Prostate gland (tissue), 2 donors: ENCODE measurements at regions not wholly inside any gene's neighbourhood (a gene's known extent, or its start where the extent isn't known, plus 50 kb on each side); places are given as distances from the start of the nearest gene placed in this dataset.

ENCODE experiments used
- POLR2A ChIP-seq: fragments of 450-650 bp; IDR thresholded peaks from one replicate; pipeline ENCODE4 v1.6.1; 2016; ENCODE audit warnings: antibody characterized with exemption, mild to moderate bottlenecking
- TF ChIP-seq, protein P1 (sequence below), 4 experiments: fragments of 200-600 bp in 2 of 4; fragments of 450-650 bp in 2 of 4; sonication (generic) in 2 of 4; IDR thresholded peaks; 1 replicate in 3 of 4; 2 replicates in 1 of 4; pipeline ENCODE4 v1.5.1; 2016 to 2019; ENCODE audit warnings: antibody characterized with exemption in 4 of 4, mild to moderate bottlenecking in 2 of 4, moderate library complexity in 2 of 4

- TF ChIP-seq POLR2A = no peak
- TF ChIP-seq, protein P1, sequence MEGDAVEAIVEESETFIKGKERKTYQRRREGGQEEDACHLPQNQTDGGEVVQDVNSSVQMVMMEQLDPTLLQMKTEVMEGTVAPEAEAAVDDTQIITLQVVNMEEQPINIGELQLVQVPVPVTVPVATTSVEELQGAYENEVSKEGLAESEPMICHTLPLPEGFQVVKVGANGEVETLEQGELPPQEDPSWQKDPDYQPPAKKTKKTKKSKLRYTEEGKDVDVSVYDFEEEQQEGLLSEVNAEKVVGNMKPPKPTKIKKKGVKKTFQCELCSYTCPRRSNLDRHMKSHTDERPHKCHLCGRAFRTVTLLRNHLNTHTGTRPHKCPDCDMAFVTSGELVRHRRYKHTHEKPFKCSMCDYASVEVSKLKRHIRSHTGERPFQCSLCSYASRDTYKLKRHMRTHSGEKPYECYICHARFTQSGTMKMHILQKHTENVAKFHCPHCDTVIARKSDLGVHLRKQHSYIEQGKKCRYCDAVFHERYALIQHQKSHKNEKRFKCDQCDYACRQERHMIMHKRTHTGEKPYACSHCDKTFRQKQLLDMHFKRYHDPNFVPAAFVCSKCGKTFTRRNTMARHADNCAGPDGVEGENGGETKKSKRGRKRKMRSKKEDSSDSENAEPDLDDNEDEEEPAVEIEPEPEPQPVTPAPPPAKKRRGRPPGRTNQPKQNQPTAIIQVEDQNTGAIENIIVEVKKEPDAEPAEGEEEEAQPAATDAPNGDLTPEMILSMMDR (IDR thresholded peaks at IDR 0.05) = no peak
Observed at GRCh38 chr3:95418251-95418650, 1355.4 kb downstream of the NSUN3 start.
